CD14-positive monocyte (primary cell): ENCODE measurements at regions not wholly inside any gene's neighbourhood (a gene's known extent, or its start where the extent isn't known, plus 50 kb on each side); places are given as distances from the start of the nearest gene placed in this dataset.

Experiments used
- DNase-seq, 3 donors: peaks; one replicate each; pipeline ENCODE4 v3.0.0-alpha.2; 2011 to 2022
- H2AFZ ChIP-seq: 2 replicates; pipeline ENCODE4 v1.6.0; 2012; ENCODE audit warnings: mild to moderate bottlenecking, low read depth, low read length, inconsistent platforms; ENCODE audit not compliant: insufficient read depth, poor library complexity, severe bottlenecking
- H3K27ac ChIP-seq, 2 donors: 1 replicate in 1 of 2; 2 replicates in 1 of 2; pipeline ENCODE4 v1.5.1; 2012 to 2013; ENCODE audit warnings: low read length in 2 of 2, control low read depth in 1 of 2, inconsistent platforms in 1 of 2, low read depth in 1 of 2, mild to moderate bottlenecking in 1 of 2
- H3K27me3 ChIP-seq, 2 donors: one replicate each; pipeline versions ENCODE4 v1.6.0 to v1.6.1; 2011 to 2013; ENCODE audit warnings: low read length in 2 of 2; ENCODE audit not compliant: control insufficient read depth in 2 of 2, insufficient read depth in 2 of 2
- H3K36me3 ChIP-seq, 2 donors: replicated peaks in 1 of 2; 1 replicate in 1 of 2; 2 replicates in 1 of 2; pipeline versions ENCODE4 v1.5.1 to v1.6.1; 2012 to 2013; ENCODE audit warnings: low read length in 2 of 2, control low read depth in 1 of 2, inconsistent platforms in 1 of 2, mild to moderate bottlenecking in 1 of 2; ENCODE audit not compliant: insufficient read depth in 2 of 2, control insufficient read depth in 1 of 2
- H3K4me1 ChIP-seq, 2 donors: 1 replicate in 1 of 2; 2 replicates in 1 of 2; pipeline versions ENCODE4 v1.5.1 to v1.6.1; 2012 to 2013; ENCODE audit warnings: low read length in 2 of 2, control low read depth in 1 of 2, inconsistent platforms in 1 of 2, mild to moderate bottlenecking in 1 of 2, moderate library complexity in 1 of 2; ENCODE audit not compliant: insufficient read depth in 2 of 2, control insufficient read depth in 1 of 2
- H3K4me2 ChIP-seq: replicated peaks from 2 replicates; pipeline ENCODE3; 2012; ENCODE audit warnings: low read length, moderate library complexity, mild to moderate bottlenecking; ENCODE audit not compliant: poor library complexity, severe bottlenecking; ENCODE audit errors: extremely low read depth
- H3K4me3 ChIP-seq, 3 experiments: fragments of 200-600 bp in 1 of 3; sonication (generic) in 1 of 3; replicated peaks in 1 of 3; 1 replicate in 2 of 3; 2 replicates in 1 of 3; pipeline ENCODE4 v1.5.1; 2011 to 2013; ENCODE audit warnings: low read length in 3 of 3, mild to moderate bottlenecking in 3 of 3, control low read depth in 2 of 3, low read depth in 2 of 3, inconsistent platforms in 1 of 3, moderate library complexity in 1 of 3
- H3K79me2 ChIP-seq: 2 replicates; pipeline ENCODE4 v1.6.0; 2012; ENCODE audit warnings: mild to moderate bottlenecking, control low read depth, inconsistent platforms, low read length, moderate library complexity; ENCODE audit not compliant: insufficient read depth
- H3K9ac ChIP-seq: 2 replicates; pipeline ENCODE4 v1.6.0; 2017; ENCODE audit warnings: low read length, mild to moderate bottlenecking; ENCODE audit not compliant: insufficient read depth, poor library complexity, severe bottlenecking
- H3K9me3 ChIP-seq, 2 donors: replicated peaks in 1 of 2; 1 replicate in 1 of 2; 2 replicates in 1 of 2; pipeline versions ENCODE4 v1.5.1 to v1.6.1; 2012 to 2013; ENCODE audit warnings: low read length in 2 of 2, control low read depth in 1 of 2; ENCODE audit not compliant: control insufficient read depth in 1 of 2, insufficient read depth in 1 of 2
- H4K20me1 ChIP-seq: 2 replicates; pipeline ENCODE4 v1.6.0; 2012; ENCODE audit warnings: mild to moderate bottlenecking, low read length, control low read depth, moderate library complexity; ENCODE audit not compliant: insufficient read depth
- H3K27ac Mint-ChIP-seq, 7 donors: one replicate each; pipeline ENCODE4 v1.8.0; 2020; ENCODE audit warnings: mild to moderate bottlenecking in 7 of 7, mixed read lengths in 7 of 7, moderate library complexity in 6 of 7, inconsistent platforms in 2 of 7
- H3K27me3 Mint-ChIP-seq, 3 donors: one replicate each; pipeline ENCODE4 v1.8.0; 2021 to 2022; ENCODE audit warnings: low read depth in 3 of 3, mild to moderate bottlenecking in 3 of 3, mixed read lengths in 3 of 3, moderate library complexity in 3 of 3, inconsistent platforms in 1 of 3
- H3K36me3 Mint-ChIP-seq, 2 donors: one replicate each; pipeline ENCODE4 v1.8.0; 2020; ENCODE audit warnings: mixed read lengths in 2 of 2, inconsistent platforms in 1 of 2, mild to moderate bottlenecking in 1 of 2
- H3K4me1 Mint-ChIP-seq: one replicate; pipeline ENCODE4 v1.8.0; 2020; ENCODE audit warnings: mild to moderate bottlenecking, mixed read lengths
- H3K4me3 Mint-ChIP-seq, 2 donors: one replicate each; pipeline ENCODE4 v1.8.0; 2020; ENCODE audit warnings: mild to moderate bottlenecking in 2 of 2, mixed read lengths in 2 of 2, moderate library complexity in 1 of 2
- H3K9me3 Mint-ChIP-seq, 7 donors: one replicate each; pipeline ENCODE4 v1.8.0; 2020 to 2022; ENCODE audit warnings: mixed read lengths in 7 of 7, mild to moderate bottlenecking in 6 of 7, moderate library complexity in 6 of 7, inconsistent platforms in 2 of 7
- WGBS: methylation state at CpG from one replicate; pipeline ENCODE4 v1.1.5; 2013; ENCODE audit warnings: missing lambda C conversion rate; ENCODE audit not compliant: insufficient coverage; 5-methylcytosine and 5-hydroxymethylcytosine counted together
- intact Hi-C, 2 donors: fragments of 100-400 bp; cut with micrococcal nuclease; formaldehyde crosslinking; loops; one replicate each; pipeline versions ENCODE4 v1.15.0 to v1.15.1; 2023
- TF ChIP-seq, protein P1 (sequence below): fragments of 200-600 bp; IDR thresholded peaks from one replicate; pipeline ENCODE4 v1.8.0; 2022; ENCODE audit warnings: antibody characterized with exemption, mild to moderate bottlenecking

DNA sequence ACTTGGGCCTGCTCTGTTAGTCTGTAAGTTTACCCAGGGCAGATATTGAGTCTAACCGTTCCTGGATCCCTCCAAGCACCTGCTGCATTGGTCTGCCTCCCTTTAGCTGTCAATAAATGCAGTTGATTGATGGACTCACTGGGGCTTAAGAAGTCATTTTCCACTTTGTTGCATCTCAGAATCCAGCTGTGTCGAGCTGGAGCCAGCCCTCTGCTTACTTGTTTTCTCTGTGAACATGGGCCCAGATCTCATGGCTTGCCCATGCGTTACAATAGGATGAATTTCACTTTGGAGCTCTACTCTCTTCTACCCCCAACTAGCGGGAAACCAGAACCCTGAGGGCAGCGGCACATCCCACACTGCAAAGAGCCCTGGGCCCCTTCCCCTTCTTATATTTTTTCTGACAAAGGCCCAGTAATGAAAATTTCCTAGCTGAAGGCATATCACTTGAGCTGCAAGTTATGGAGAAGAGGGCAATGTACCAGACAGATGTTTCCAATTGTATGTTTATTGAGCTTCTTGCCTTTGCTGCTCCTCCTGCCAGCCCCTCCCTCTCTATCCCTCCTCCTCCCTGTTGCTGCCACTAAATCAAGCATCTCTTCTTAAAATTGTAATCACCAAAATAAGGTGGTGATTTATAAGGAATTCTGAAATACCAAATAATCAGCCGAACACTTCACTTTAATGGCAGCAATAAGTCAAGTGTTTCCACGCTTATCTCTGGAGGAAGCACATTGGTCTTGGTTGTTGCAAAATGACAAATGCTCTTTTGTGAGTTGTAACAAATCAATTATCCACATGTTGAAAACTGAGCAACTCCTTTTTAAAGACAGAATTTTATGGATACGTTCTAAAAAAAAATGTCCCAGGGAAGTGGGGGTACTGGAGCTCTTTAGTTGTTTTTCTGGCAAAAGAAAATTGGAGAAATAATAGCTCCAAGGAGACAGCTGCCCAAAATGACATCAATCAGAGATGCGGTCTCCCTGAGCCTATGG, 212.3 kb upstream of the ZBED5 start:
- H3K79me2 ChIP-seq = no peaks in the 10 kb centered on the region
- no peaks in the 10 kb centered on the region for H3K36me3 Mint-ChIP-seq
- H3K4me3 Mint-ChIP-seq = no peak overlapping the region
- no peak for DNase-seq
- no peak overlapping the region for H3K27ac ChIP-seq
- H3K36me3 ChIP-seq = no peaks in the 10 kb centered on the region
- peaks cover 0 to 4% (median 0%) of the 10 kb centered on the region in 7 donors for H3K9me3 Mint-ChIP-seq
- intact Hi-C loops = no loop called here
- TF ChIP-seq, protein P1, sequence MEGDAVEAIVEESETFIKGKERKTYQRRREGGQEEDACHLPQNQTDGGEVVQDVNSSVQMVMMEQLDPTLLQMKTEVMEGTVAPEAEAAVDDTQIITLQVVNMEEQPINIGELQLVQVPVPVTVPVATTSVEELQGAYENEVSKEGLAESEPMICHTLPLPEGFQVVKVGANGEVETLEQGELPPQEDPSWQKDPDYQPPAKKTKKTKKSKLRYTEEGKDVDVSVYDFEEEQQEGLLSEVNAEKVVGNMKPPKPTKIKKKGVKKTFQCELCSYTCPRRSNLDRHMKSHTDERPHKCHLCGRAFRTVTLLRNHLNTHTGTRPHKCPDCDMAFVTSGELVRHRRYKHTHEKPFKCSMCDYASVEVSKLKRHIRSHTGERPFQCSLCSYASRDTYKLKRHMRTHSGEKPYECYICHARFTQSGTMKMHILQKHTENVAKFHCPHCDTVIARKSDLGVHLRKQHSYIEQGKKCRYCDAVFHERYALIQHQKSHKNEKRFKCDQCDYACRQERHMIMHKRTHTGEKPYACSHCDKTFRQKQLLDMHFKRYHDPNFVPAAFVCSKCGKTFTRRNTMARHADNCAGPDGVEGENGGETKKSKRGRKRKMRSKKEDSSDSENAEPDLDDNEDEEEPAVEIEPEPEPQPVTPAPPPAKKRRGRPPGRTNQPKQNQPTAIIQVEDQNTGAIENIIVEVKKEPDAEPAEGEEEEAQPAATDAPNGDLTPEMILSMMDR = no peak
- H3K27ac Mint-ChIP-seq = no peak overlapping the region
- no peak overlapping the region for H3K9ac ChIP-seq
- no peak overlapping the region for H3K4me3 ChIP-seq
- H3K4me1 Mint-ChIP-seq = no peaks in the 10 kb centered on the region
- no peaks in the 10 kb centered on the region for H4K20me1 ChIP-seq
- 94% methylated on average over 6 of the region's 9 CpGs for WGBS
- H3K9me3 ChIP-seq = no peaks in the 10 kb centered on the region
- H3K27me3 Mint-ChIP-seq = peaks cover 0 to 8% (median 3%) of the 10 kb centered on the region in 3 donors
- H3K4me1 ChIP-seq = no peaks in the 10 kb centered on the region
- H3K4me2 ChIP-seq = no peak overlapping the region
- H2AFZ ChIP-seq = no peak overlapping the region
- H3K27me3 ChIP-seq = no peaks in the 10 kb centered on the region

DNA sequence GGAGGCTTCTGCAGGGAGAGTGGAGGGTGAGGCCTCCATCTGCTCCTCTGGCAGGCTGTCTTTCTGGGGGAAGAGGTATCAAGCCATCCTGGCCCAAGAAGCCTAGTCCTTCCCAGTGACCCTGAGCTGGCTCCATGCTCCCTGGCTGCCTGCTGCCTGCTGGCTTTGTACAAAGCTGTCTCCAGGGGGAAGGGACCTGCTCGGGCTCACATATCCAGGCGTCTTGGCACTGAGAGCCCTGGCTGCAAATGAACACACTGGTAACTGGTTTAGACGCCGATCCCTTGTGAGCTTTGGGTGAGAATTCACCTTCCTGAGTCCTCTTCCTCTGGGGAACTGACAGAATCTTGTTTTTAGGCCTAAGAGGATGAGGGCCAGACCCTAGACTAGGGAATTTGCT, 210.3 kb upstream of the ZBED5 start:
- Mint-ChIP-seq H3K27ac (no peak overlapping the region), H3K27me3 (peaks cover 5 to 7% (median 5%) of the 10 kb centered on the region in 3 donors), H3K9me3 (peaks cover 0 to 7% (median 0%) of the 10 kb centered on the region in 7 donors), H3K4me1 (no peaks in the 10 kb centered on the region), H3K36me3 (no peaks in the 10 kb centered on the region), H3K4me3 (no peak overlapping the region)
- Histone ChIP-seq H3K9ac (no peak overlapping the region), H3K36me3 (no peaks in the 10 kb centered on the region), H3K4me2 (no peak overlapping the region), H3K4me1 (no peaks in the 10 kb centered on the region), H3K27me3 (no peaks in the 10 kb centered on the region), H4K20me1 (no peaks in the 10 kb centered on the region), H3K27ac (no peak overlapping the region), H3K79me2 (no peaks in the 10 kb centered on the region), H3K9me3 (no peaks in the 10 kb centered on the region), H3K4me3 (no peak overlapping the region), H2AFZ (no peak overlapping the region)
- DNase-seq = no peak
- intact Hi-C loops = no loop called here
- TF ChIP-seq, protein P1 = no peak
- WGBS = 100% methylated on average over 3 of the region's 4 CpGs
